HepG2 (cell line): ENCODE measurements at regions not wholly inside any gene's neighbourhood (a gene's known extent, or its start where the extent isn't known, plus 50 kb on each side); places are given as distances from the start of the nearest gene placed in this dataset.

Experiments
- ATAC-seq: fragments of 200-7000 bp; cut with Tn5 transposase; 3 replicates; pipeline ENCODE4 v1.9.1; 2020; ENCODE audit warnings: mild to moderate bottlenecking, moderate library complexity
- BruUV-seq: library from RNA; stranded (reverse); fragments of 400-500 nt; replicated peaks from 2 replicates; lab custom pipeline; 2021; lab: Mats Ljungman, UMichigan
- CTCF ChIA-PET: fragments of 300-600 bp; formaldehyde crosslinking; extraction: SDS; loops from one replicate; lab custom pipeline; 2021; ENCODE audit warnings: low total read pairs, inconsistent platforms, low intra/inter-chr PET ratio; lab: Yijun Ruan, JAX
- POLR2A ChIA-PET: fragments of 350-600 bp; sonication (Branson Sonifier 250); formaldehyde crosslinking; loops from one replicate; lab custom pipeline; 2020; ENCODE audit warnings: antibody characterized with exemption, inconsistent platforms; lab: Yijun Ruan, JAX
- DNase-seq: peaks from one replicate; pipeline ENCODE4 v3.0.0-alpha.2; 2015; ENCODE audit warnings: low spot score
- FAIRE-seq: peaks from 3 replicates; lab custom pipeline; 2011; peaks lifted over from hg19 to GRCh38; lab: Jason Lieb, UNC
- H2AFZ ChIP-seq: one replicate; pipeline ENCODE4 v1.6.1; 2011; ENCODE audit warnings: low read length, inconsistent platforms
- H3K27ac ChIP-seq: fragments of 300-600 bp; 3 replicates; pipeline ENCODE4 v1.8.0; 2011; ENCODE audit warnings: mixed run types, mild to moderate bottlenecking, mixed read lengths, low read length, inconsistent platforms; ENCODE audit not compliant: insufficient read depth; ENCODE audit errors: extremely low read length
- H3K27me3 ChIP-seq, 2 experiments: fragments of 200-600 bp in 1 of 2; 2 replicates in 1 of 2; 3 replicates in 1 of 2; pipeline versions ENCODE4 v1.6.0 to v1.8.0; 2011; ENCODE audit warnings: low read length in 2 of 2, mild to moderate bottlenecking in 2 of 2, moderate library complexity in 2 of 2, inconsistent platforms in 1 of 2; ENCODE audit not compliant: insufficient read depth in 2 of 2, control insufficient read depth in 1 of 2
- H3K36me3 ChIP-seq, 2 experiments: fragments of 200-600 bp in 1 of 2; replicated peaks in 1 of 2; 2 replicates in 1 of 2; 3 replicates in 1 of 2; pipeline versions ENCODE4 v1.5.1 to v1.8.0; 2011; ENCODE audit warnings: low read length in 2 of 2, inconsistent platforms in 1 of 2; ENCODE audit not compliant: insufficient read depth in 2 of 2, control insufficient read depth in 1 of 2
- H3K4me1 ChIP-seq: 2 replicates; pipeline ENCODE4 v1.5.1; 2012; ENCODE audit warnings: low read length, inconsistent platforms; ENCODE audit not compliant: insufficient read depth
- H3K4me2 ChIP-seq: 2 replicates; pipeline ENCODE4 v1.6.0; 2011; ENCODE audit warnings: low read depth, low read length, inconsistent platforms
- H3K4me3 ChIP-seq, 3 experiments: fragments of 200-600 bp in 1 of 3; sonication (generic), shearing (Covaris generic) in 1 of 3; replicated peaks in 1 of 3; 2 replicates each; pipeline ENCODE4 v1.5.1; 2011 to 2016; ENCODE audit warnings: low read length in 3 of 3, inconsistent platforms in 2 of 3, low read depth in 2 of 3, mild to moderate bottlenecking in 2 of 3, control low read depth in 1 of 3, mixed read lengths in 1 of 3; ENCODE audit not compliant: insufficient read depth in 1 of 3
- H3K79me2 ChIP-seq: one replicate; pipeline ENCODE4 v1.6.1; 2011; ENCODE audit warnings: low read length, inconsistent platforms; ENCODE audit not compliant: insufficient read depth
- H3K9ac ChIP-seq: 2 replicates; pipeline ENCODE4 v1.6.0; 2011; ENCODE audit warnings: mild to moderate bottlenecking, low read depth, low read length, inconsistent platforms; ENCODE audit not compliant: insufficient read depth
- H3K9me3 ChIP-seq: 2 replicates; pipeline ENCODE4 v1.5.1; 2012; ENCODE audit warnings: mild to moderate bottlenecking, low read length
- H4K20me1 ChIP-seq: 2 replicates; pipeline ENCODE4 v1.6.0; 2011; ENCODE audit warnings: inconsistent platforms, mild to moderate bottlenecking, low read length, moderate library complexity; ENCODE audit not compliant: insufficient read depth
- ATF6 ChIP-seq: sonication (generic); formaldehyde crosslinking; conservative IDR thresholded peaks from 2 replicates; pipeline ENCODE4 v1.4.0; 2020; ENCODE audit warnings: missing genetic modification reagents
- DZIP1 ChIP-seq: sonication (generic); formaldehyde crosslinking; IDR thresholded peaks from 2 replicates; pipeline ENCODE4 v1.5.0; 2020; ENCODE audit warnings: mild to moderate bottlenecking, missing genetic modification reagents
- FOXM1 ChIP-seq: sonication (generic); formaldehyde crosslinking; IDR thresholded peaks from 2 replicates; pipeline ENCODE4 v1.5.0; 2020; ENCODE audit warnings: missing genetic modification reagents
- MBNL3 ChIP-seq: fragments of 250-450 bp; sonication (Bioruptor Pico); conservative IDR thresholded peaks from 2 replicates; pipeline ENCODE4 v1.8.0; 2022; ENCODE audit warnings: mild to moderate bottlenecking, inconsistent platforms
- MEIS2 ChIP-seq: sonication (generic); formaldehyde crosslinking; IDR thresholded peaks from 2 replicates; pipeline ENCODE4 v1.9.0; 2021; ENCODE audit warnings: mild to moderate bottlenecking, missing genetic modification reagents
- ZBTB25 ChIP-seq: IDR thresholded peaks from 2 replicates; pipeline ENCODE4 v1.6.1; 2018; ENCODE audit warnings: missing genetic modification reagents
- ZNF138 ChIP-seq: sonication (generic); formaldehyde crosslinking; IDR thresholded peaks from 2 replicates; pipeline ENCODE4 v1.5.0; 2020; ENCODE audit warnings: mild to moderate bottlenecking, low read depth, missing genetic modification reagents
- ZNF230 ChIP-seq: sonication (generic); formaldehyde crosslinking; IDR thresholded peaks from 2 replicates; pipeline ENCODE4 v1.4.0; 2020; ENCODE audit warnings: mild to moderate bottlenecking, missing genetic modification reagents
- ZNF768 ChIP-seq: sonication (generic); formaldehyde crosslinking; IDR thresholded peaks from 2 replicates; pipeline ENCODE4 v1.4.0; 2020; ENCODE audit warnings: missing genetic modification reagents
- ZNF775 ChIP-seq: sonication (generic); formaldehyde crosslinking; IDR thresholded peaks from 2 replicates; pipeline ENCODE4 v1.4.0; 2020; ENCODE audit warnings: missing genetic modification reagents, mild to moderate bottlenecking, moderate library complexity, borderline replicate concordance
- WGBS: methylation state at CpG from one replicate; pipeline ENCODE4 v1.1.6; 2017; ENCODE audit warnings: low lambda C conversion rate; 5-methylcytosine and 5-hydroxymethylcytosine counted together
- in situ Hi-C: cut with HindIII; loops from 2 replicates; pipeline ENCODE4 v1.10.0; 2017; ENCODE audit warnings: low pct_unique_long_range_greater_than_20kb; ENCODE audit not compliant: extremely low pct_ligation_motif_present
- intact Hi-C: fragments of 100-400 bp; cut with micrococcal nuclease; formaldehyde crosslinking; loops from one replicate; pipeline ENCODE4 v1.10.0; 2022; ENCODE audit not compliant: unreplicated experiment
- TF ChIP-seq, protein P1 (sequence below): sonication (generic); formaldehyde crosslinking; IDR thresholded peaks from 2 replicates; pipeline ENCODE4 v1.8.0; 2022; ENCODE audit warnings: missing genetic modification reagents, mild to moderate bottlenecking, inconsistent platforms, borderline replicate concordance
- TF ChIP-seq, protein P2 (sequence below): sonication (generic); formaldehyde crosslinking; IDR thresholded peaks from 2 replicates; pipeline ENCODE4 v1.5.0; 2020; ENCODE audit warnings: missing genetic modification reagents

- ATAC-seq (no peak), FAIRE-seq (no peak), DNase-seq (no peak)
- ChIA-PET CTCF (no interaction called here), POLR2A (no interaction called here)
- intact Hi-C loops (no loop called here), in situ Hi-C loops (no loop called here)
- no peaks in the 10 kb centered on the region for H3K79me2 ChIP-seq
- WGBS, result 1% methylated on average over 3 of the region's 3 CpGs
- H3K27me3 ChIP-seq, result no peaks in the 10 kb centered on the region; a peak in 1 of 5 replicates
- H2AFZ ChIP-seq, result no peak overlapping the region
- H3K9me3 ChIP-seq, result no peaks in the 10 kb centered on the region
- H3K4me1 ChIP-seq, result no peaks in the 10 kb centered on the region
- no peak overlapping the region for H3K27ac ChIP-seq
- H3K4me3 ChIP-seq, result no peak overlapping the region
- TF ChIP-seq, protein P1, sequence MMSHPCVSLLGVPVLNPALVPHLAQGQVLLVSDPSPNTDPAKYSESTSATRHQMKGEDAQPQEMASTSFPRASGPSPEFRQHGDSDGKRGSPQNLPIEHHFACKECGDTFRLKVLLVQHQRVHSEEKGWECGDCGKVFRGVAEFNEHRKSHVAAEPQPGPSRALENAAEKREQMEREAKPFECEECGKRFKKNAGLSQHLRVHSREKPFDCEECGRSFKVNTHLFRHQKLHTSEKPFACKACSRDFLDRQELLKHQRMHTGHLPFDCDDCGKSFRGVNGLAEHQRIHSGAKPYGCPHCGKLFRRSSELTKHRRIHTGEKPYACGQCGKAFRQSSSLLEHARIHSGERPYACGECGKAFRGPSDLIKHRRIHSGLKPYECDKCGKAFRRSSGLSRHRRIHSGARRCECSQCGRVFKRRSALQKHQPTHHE, result no peak
- TF ChIP-seq, protein P2, sequence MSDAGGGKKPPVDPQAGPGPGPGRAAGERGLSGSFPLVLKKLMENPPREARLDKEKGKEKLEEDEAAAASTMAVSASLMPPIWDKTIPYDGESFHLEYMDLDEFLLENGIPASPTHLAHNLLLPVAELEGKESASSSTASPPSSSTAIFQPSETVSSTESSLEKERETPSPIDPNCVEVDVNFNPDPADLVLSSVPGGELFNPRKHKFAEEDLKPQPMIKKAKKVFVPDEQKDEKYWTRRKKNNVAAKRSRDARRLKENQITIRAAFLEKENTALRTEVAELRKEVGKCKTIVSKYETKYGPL (CRISPR knock-in tag), result no peak
- TF ChIP-seq MBNL3 (CRISPR knock-in tag) (no peak), ZNF775 (no peak), MEIS2 (CRISPR knock-in tag) (no peak), ZNF230 (no peak), ZNF768 (CRISPR knock-in tag) (no peak)
- H3K36me3 ChIP-seq, result no peaks in the 10 kb centered on the region
- no peak overlapping the region for H3K4me2 ChIP-seq
- H4K20me1 ChIP-seq, result no peaks in the 10 kb centered on the region
- H3K9ac ChIP-seq, result no peak overlapping the region
- no TSS peak for BruUV-seq
Measured at GRCh38 chr3:104245261-104245660, 1121.4 kb upstream of the ALCAM start.

- no peak for ATAC-seq
- FAIRE-seq, result no peak
- TF ChIP-seq ZNF138 (CRISPR knock-in tag), result no peak
- TF ChIP-seq FOXM1 (CRISPR knock-in tag), result no peak
- no peak for TF ChIP-seq ZBTB25 (CRISPR knock-in tag)
- no peak for TF ChIP-seq DZIP1 (CRISPR knock-in tag)
- no peak for TF ChIP-seq ATF6 (CRISPR knock-in tag)
Measured at GRCh38 chr3:104245981-104246380, 1120.7 kb upstream of the ALCAM start.

More at GRCh38 chr3:104245981-104246380, 1120.7 kb upstream of the ALCAM start:
- no peak for DNase-seq
- no peak overlapping the region for H2AFZ ChIP-seq
- no TSS peak for BruUV-seq
- no peak overlapping the region for H3K4me2 ChIP-seq
- no peak overlapping the region for H3K4me3 ChIP-seq
- in situ Hi-C loops (no loop called here), intact Hi-C loops (no loop called here)
- no peaks in the 10 kb centered on the region for H4K20me1 ChIP-seq
- H3K9me3 ChIP-seq, result no peaks in the 10 kb centered on the region
- H3K36me3 ChIP-seq, result no peaks in the 10 kb centered on the region
- ChIA-PET CTCF (no interaction called here), POLR2A (no interaction called here)
- 3% methylated on average over 2 of the region's 2 CpGs for whole genome bisulfite sequencing
- H3K9ac ChIP-seq, result no peak overlapping the region
- no peaks in the 10 kb centered on the region for H3K4me1 ChIP-seq
- no peaks in the 10 kb centered on the region; a peak in 1 of 5 replicates for H3K27me3 ChIP-seq
- H3K79me2 ChIP-seq, result no peaks in the 10 kb centered on the region
- H3K27ac ChIP-seq, result no peak overlapping the region
